ENCODE measurements at regions not wholly inside any gene's neighbourhood (a gene's known extent, or its start where the extent isn't known, plus 50 kb on each side); places are given as distances from the start of the nearest gene placed in this dataset.

GRCh38 chr13:69423844-69424243 lies 683.8 kb upstream of the ATXN8OS start:
- Mint-ChIP-seq H3K27ac (no peak overlapping the region), H3K27me3 (no peaks in the 10 kb centered on the region), H3K36me3 (ENCODE audit: low read depth) (no peaks in the 10 kb centered on the region), H3K4me1 (no peaks in the 10 kb centered on the region), H3K9me3 (peaks cover 39% of the 10 kb centered on the region), H3K4me3 (no peak overlapping the region)
- CTCF ChIA-PET: no interaction called here
- DNase-seq: no peak
- POLR2A ChIA-PET: no interaction called here
- intact Hi-C loops (cut with micrococcal nuclease): no loop called here
- TF ChIP-seq, protein P1, sequence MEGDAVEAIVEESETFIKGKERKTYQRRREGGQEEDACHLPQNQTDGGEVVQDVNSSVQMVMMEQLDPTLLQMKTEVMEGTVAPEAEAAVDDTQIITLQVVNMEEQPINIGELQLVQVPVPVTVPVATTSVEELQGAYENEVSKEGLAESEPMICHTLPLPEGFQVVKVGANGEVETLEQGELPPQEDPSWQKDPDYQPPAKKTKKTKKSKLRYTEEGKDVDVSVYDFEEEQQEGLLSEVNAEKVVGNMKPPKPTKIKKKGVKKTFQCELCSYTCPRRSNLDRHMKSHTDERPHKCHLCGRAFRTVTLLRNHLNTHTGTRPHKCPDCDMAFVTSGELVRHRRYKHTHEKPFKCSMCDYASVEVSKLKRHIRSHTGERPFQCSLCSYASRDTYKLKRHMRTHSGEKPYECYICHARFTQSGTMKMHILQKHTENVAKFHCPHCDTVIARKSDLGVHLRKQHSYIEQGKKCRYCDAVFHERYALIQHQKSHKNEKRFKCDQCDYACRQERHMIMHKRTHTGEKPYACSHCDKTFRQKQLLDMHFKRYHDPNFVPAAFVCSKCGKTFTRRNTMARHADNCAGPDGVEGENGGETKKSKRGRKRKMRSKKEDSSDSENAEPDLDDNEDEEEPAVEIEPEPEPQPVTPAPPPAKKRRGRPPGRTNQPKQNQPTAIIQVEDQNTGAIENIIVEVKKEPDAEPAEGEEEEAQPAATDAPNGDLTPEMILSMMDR (IDR thresholded peaks at IDR 0.05): no peak
- ATAC-seq (ENCODE audit: low read depth): no peak

DNA sequence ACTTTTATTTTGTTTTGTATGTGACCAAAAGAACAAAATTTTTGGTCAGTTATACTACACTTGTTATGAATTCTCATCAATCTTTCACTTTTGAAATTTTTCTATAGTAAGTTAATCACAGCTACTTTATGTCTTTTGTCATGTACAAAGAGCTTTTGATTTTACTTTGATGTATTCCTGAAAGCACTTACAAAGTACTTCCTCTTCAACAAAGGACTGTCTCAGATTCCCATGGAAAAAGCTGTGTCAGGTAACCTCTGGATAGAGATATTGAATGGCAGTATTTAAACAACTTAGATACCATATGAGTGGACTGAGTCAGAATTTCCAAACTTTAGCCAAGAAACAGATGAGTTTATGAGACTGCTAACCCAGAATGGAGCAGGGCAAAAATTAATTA lies 689.3 kb upstream of the ATXN8OS start:
- peaks cover 8% of the 10 kb centered on the region for H3K9me3 Mint-ChIP-seq
- intact Hi-C loops (cut with micrococcal nuclease): no loop called here
- H3K27me3 Mint-ChIP-seq: no peaks in the 10 kb centered on the region
- no peak overlapping the region for H3K4me3 Mint-ChIP-seq
- CTCF ChIA-PET: no interaction called here
- H3K4me1 Mint-ChIP-seq: no peaks in the 10 kb centered on the region
- H3K27ac Mint-ChIP-seq: no peak overlapping the region
- DNase-seq (no peak), ATAC-seq (ENCODE audit: low read depth) (no peak)
- no peaks in the 10 kb centered on the region for H3K36me3 Mint-ChIP-seq (ENCODE audit: low read depth)
- POLR2A ChIA-PET: no interaction called here
- TF ChIP-seq, protein P1 (IDR thresholded peaks at IDR 0.05): no peak

GRCh38 chr13:69410761-69411160 lies 696.9 kb upstream of the ATXN8OS start:
- intact Hi-C loops (cut with micrococcal nuclease): no loop called here
- no peaks in the 10 kb centered on the region for H3K36me3 Mint-ChIP-seq (ENCODE audit: low read depth)
- H3K27ac Mint-ChIP-seq: no peak overlapping the region
- H3K27me3 Mint-ChIP-seq: no peaks in the 10 kb centered on the region
- ChIA-PET CTCF (no interaction called here), POLR2A (no interaction called here)
- no peak overlapping the region for H3K4me3 Mint-ChIP-seq
- no peaks in the 10 kb centered on the region for H3K4me1 Mint-ChIP-seq
- TF ChIP-seq, protein P1 (IDR thresholded peaks at IDR 0.05): no peak
- DNase-seq (no peak), ATAC-seq (ENCODE audit: low read depth) (no peak)
- peaks cover 8% of the 10 kb centered on the region for H3K9me3 Mint-ChIP-seq

- Mint-ChIP-seq H3K36me3 (ENCODE audit: low read depth) (no peaks in the 10 kb centered on the region), H3K4me1 (no peaks in the 10 kb centered on the region)
- CTCF ChIA-PET: no interaction called here
These were observed 715.9 kb upstream of the ATXN8OS start for GRCh38 chr13:69391756-69392155.

GRCh38 chr13:69389899-69390298 lies 717.7 kb upstream of the ATXN8OS start:
- no peaks in the 10 kb centered on the region for H3K4me1 Mint-ChIP-seq
- TF ChIP-seq, protein P1 (IDR thresholded peaks at IDR 0.05): no peak
- DNase-seq (no peak), ATAC-seq (ENCODE audit: low read depth) (no peak)
- CTCF ChIA-PET: no interaction called here
- peaks cover 8% of the 10 kb centered on the region for H3K9me3 Mint-ChIP-seq
- H3K27me3 Mint-ChIP-seq: no peaks in the 10 kb centered on the region
- POLR2A ChIA-PET: no interaction called here
- no peak overlapping the region for H3K4me3 Mint-ChIP-seq
- no peaks in the 10 kb centered on the region for H3K36me3 Mint-ChIP-seq (ENCODE audit: low read depth)
- no peak overlapping the region for H3K27ac Mint-ChIP-seq
- intact Hi-C loops (cut with micrococcal nuclease): no loop called here

More at GRCh38 chr13:69391756-69392155, 715.9 kb upstream of the ATXN8OS start:
- H3K9me3 Mint-ChIP-seq: peaks cover 9% of the 10 kb centered on the region
- H3K27me3 Mint-ChIP-seq: no peaks in the 10 kb centered on the region
- ATAC-seq (ENCODE audit: low read depth): no peak
- TF ChIP-seq, protein P1 (IDR thresholded peaks at IDR 0.05): no peak
- intact Hi-C loops (cut with micrococcal nuclease): no loop called here
- DNase-seq: no peak
- POLR2A ChIA-PET: no interaction called here
- H3K4me3 Mint-ChIP-seq: no peak overlapping the region
- H3K27ac Mint-ChIP-seq: no peak overlapping the region

All from activated B cell treated with CpG ODN at 0.5 μM for 24 hours (primary cell).